ENCODE measurements at regions not wholly inside any gene's neighbourhood (a gene's known extent, or its start where the extent isn't known, plus 50 kb on each side); places are given as distances from the start of the nearest gene placed in this dataset.

GRCh38 chr4:52249581-52249980 is 198.5 kb downstream of the SPATA18 start:
- TF ChIP-seq ZNF384 (IDR thresholded peaks at IDR 0.05): no peak
- no peak for TF ChIP-seq TARDBP (IDR thresholded peaks at IDR 0.05)
- TF ChIP-seq SUZ12 (IDR thresholded peaks at IDR 0.05): no peak
- TF ChIP-seq FOXA1 (IDR thresholded peaks at IDR 0.05): no peak
- no peak for TF ChIP-seq SP1 (IDR thresholded peaks at IDR 0.05)
- no peak for TF ChIP-seq FOXM1 (IDR thresholded peaks at IDR 0.05; ENCODE audit: borderline replicate concordance)
- no peak for TF ChIP-seq NFRKB (IDR thresholded peaks at IDR 0.05)
- TF ChIP-seq BHLHE40 (IDR thresholded peaks at IDR 0.05; ENCODE audit: borderline replicate concordance): no peak
